Activated CD8-positive, alpha-beta memory T cell treated with anti-CD3 and anti-CD28 coated beads for 24 hours (primary cell): ENCODE measurements at regions not wholly inside any gene's neighbourhood (a gene's known extent, or its start where the extent isn't known, plus 50 kb on each side); places are given as distances from the start of the nearest gene placed in this dataset.
"Not testable (repeated sequence)": the region's sequence is repeated elsewhere in the genome, so short reads cannot be mapped to it uniquely, and the experiment has no call there.

Experiments used
- DNase-seq: peaks from one replicate; pipeline ENCODE4 v3.0.0-alpha.2; 2020

GRCh38 chr2:58502931-58503330, 261.8 kb upstream of the FANCL start:
- DNase-seq = no peak

DNA sequence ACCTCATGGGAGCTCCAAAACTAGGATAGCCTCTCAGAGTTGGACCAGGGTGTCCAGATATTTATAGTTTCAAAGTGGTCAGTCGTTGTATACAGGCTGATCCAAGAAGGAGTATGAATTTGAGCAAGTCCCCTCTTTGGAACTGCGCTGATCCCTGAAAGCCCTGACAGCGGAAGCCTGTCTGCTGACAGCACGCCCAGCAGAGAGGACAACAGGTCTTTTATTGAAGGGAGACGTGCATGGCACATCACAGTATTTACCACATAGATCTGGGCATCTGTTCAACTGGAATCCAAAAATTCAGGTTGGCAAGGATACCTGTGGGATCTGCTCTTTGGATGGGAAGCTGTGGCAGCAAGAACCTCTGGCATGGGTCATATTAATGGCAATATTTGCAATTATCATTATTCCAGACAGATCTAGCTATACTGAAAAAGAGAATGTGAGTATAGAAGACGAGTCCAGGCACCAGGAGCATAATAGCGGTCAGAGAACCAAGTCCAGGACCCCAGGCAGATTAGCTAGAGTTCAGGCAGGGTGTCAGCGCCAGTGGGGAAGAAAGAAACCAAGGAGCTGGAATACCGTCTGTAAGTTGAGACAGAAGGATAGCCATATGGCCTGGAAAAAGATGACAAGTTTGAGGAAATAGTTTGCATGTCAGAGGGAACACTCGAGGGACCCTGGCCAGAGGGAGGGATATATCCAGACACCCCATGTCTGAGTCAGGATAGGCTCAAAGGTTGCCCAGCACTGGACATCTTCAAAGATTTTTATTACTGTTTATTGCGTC, 260.4 kb upstream of the FANCL start:
- no peak for DNase-seq

GRCh38 chr2:58497168-58497567, 256.0 kb upstream of the FANCL start:
- DNase-seq = no peak

DNA sequence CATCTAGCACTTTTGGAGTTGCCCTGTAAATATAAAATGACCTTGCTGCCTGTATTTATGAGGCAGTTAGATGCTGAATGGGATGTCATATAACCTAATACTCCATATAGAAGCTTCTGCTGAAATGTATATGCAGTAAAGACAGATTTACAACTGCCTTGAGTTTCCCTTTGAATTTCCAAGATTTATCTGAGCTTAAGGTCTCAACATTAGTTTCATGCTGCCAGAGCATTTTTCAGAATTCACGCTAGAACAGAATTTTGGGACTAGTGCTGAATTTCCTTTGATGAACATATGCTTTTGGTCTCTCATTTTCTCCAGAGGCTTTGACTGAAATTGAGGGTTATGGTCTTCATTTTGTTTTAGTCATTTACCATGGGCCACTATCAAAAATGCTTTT, 254.7 kb upstream of the FANCL start:
- DNase-seq = no peak

- no peak for DNase-seq
Measured at GRCh38 chr2:58494071-58494501, 253.0 kb upstream of the FANCL start.

DNA sequence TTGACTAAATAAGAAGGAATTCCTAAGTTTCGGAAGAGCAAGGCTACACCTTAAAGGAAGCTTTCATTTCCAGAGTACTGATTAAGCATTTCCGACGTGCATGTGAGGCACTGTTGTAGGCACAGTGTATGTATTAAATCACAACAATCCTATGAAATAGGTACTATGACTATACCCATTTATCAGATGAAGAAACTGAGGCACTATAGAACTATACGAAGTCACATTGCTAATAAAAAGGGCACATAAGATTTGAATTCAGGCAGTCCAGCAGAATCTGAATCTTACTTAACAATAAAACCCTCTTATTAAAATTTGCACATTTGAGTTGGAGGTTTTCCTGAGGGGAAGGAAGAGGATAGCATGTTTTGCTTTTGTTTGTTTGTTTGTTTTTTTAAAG, 243.5 kb upstream of the FANCL start:
- DNase-seq = no peak

GRCh38 chr2:58484221-58484620, 243.1 kb upstream of the FANCL start:
- no peak for DNase-seq

- DNase-seq = no peak
Measured at GRCh38 chr2:58483307-58483706, 242.2 kb upstream of the FANCL start.

DNA sequence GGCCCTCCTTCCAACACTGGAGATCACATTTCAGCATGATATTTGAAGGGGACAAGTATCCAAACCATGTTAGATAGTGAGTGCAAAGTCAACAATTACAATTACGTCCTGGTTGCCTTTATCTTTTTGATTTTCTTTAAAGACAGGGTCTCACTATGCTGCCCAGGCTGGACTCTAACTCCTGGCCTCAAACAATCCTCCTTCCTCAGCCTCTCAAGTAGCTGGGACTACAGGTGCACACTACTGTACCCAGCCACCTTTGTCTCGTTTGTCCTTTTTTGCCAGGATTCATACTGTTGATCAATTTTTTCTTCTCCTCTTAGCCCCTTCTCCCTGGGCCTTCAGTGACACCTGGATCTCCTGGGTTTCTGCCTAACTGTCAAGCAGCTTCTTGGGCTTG, 240.5 kb upstream of the FANCL start:
- DNase-seq = no peak

DNA sequence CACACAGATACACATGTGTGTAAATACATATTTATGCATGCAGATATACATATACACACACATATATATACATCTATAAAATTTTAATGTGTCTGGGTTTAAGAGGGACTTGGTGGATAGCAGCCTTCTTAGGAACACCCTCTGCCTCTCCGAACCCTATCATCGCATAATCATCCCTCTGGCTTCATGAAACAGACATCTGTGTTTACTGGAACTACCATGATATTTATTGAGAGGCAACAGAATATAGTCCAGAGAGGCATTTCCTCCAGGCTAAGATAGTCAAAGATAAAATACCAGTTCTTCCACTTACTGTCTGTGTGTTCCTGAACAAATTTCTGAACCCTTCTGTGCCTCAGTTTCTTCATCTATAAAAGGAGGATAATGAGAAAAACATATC, 239.0 kb upstream of the FANCL start:
- DNase-seq = no peak

DNA sequence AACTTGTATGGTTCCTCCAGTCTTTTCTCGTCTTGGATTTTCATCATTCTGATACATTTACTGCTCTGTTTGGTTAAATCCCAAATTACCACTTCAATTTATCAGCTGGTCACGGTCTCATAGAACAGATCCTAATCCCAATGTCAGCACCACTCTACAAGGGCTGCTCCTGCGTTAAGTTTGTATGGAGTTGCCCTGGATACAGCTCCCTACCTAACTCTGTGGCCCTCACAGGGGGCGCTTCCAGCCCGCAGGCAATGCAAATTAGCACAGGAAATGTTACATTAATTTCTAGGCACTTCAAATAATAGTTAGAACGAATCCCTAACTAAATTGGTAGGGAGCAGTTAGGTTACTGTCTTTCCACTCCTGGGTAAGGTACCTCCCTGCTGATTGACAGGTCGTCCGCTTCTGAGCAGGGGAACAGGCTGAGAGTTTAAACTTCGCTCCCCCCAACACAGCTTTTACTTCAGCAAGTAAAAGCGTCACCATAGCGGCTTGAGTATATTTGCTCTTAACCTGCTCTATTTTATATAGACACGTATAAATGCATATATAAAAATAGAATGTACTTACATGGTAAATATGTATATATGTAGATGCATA, 238.5 kb upstream of the FANCL start:
- no peak for DNase-seq

DNA sequence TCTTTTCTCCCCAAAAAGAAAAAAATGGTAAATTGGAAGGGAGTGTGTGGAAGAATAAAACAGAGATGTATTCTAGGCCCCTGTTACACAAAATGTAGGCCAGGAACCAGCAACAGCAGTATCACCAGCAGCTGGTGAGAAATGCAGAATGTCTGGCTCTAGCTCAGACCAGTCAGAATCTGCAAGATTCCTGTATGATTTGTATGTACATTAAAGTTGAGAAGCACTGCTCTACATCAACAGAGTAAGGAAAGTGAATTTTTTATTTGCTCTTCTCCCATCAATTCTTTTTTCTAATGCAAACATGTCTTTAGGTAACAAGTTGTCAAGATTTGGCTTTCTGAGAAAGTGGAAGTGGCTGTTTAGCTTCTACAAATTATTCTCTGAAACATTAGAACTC, 235.4 kb upstream of the FANCL start:
- DNase-seq = no peak

DNA sequence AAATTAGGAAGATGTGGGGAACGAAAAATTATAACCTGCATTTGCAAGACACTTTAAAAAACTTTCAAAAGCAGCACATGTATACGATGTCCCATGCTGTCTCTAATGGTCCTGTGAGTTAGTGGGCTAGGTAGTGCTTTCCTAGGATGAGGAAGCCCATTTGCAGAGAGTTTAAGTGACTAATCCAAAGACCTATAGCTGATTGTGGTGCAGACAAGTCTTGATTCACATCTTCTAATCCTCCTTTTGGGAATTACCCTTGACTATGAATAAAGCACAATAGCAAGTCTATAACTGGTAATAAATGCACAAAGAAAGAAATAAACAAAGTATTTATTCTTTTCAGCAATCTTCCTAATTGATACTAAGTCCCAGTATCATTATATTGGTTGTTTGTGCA, 234.6 kb upstream of the FANCL start:
- DNase-seq = no peak

DNA sequence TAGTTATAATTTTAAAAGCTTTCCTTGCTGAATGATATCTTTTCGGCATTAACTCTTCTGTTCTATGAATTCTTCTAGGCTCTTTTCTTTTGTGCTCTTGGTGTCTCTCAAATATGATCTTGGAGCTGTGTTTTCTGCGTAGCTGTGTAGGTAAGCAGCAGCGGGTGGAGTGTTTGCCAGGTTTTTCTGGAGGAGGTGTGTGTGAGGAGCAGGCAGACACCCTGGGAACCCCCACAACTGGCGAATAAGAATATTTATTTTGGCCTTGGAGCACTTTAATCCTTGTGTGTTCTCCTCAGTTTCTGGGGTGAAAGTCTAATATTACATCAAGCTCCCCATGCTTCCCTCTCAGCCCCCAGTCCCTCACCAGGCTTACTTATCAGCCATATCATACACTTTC, 232.0 kb upstream of the FANCL start:
- no peak for DNase-seq

- DNase-seq = no peak
Measured at GRCh38 chr2:58466804-58467203, 225.7 kb upstream of the FANCL start.

GRCh38 chr2:58466021-58466420, 224.9 kb upstream of the FANCL start:
- DNase-seq = not testable (repeated sequence)

DNA sequence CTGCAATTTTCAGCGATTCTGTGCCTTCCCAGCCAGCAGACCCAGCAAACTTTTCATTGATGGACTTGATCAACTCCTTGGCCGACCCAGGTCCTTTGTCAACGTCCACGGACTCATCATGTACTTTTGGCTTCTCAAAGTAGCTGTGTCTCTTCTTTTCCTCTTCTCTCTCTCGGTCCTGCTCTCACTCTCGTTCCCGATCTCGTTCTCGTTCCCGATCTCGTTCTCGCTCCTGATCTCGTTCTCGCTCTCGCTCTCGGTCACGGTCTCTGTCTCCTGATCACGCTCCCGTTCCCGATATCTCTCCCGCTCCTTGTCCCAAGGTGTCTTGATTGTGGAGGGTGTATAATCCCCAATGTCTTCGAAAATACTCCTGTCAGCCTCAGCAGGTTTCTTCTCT, 219.5 kb upstream of the FANCL start:
- DNase-seq = no peak

DNA sequence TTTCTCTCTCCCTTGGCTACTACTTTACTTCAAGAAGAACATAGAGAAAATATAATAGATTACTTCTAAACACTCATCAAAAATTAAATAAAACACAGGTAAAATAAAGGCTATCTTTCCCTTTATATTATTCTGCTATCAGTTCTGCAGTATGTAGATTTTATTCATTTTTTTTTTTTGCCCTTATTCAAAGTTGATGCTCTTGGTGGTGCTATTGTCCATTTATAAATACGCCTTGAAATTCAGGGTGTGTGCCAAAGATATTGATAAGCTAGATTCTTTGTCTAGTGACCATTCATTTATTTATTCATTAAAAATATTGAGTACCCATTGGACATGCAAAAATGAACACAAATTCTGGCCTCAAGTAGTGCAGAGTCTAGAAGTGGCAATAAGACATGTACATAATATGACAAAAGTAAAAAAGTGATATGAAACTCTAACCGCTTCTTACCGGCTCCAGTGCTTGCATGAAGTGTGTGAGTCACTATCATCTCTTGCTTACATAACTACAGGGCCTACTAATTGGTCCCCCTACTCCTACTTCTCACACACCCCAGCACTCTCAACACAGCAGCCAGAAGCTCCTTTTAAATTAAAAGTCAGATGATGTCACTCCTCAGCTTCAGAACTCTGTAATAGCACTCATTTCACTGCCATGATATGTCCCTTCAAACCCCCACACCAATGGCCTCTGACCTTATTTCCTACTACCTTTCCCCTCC, 208.3 kb upstream of the FANCL start:
- DNase-seq = no peak

DNA sequence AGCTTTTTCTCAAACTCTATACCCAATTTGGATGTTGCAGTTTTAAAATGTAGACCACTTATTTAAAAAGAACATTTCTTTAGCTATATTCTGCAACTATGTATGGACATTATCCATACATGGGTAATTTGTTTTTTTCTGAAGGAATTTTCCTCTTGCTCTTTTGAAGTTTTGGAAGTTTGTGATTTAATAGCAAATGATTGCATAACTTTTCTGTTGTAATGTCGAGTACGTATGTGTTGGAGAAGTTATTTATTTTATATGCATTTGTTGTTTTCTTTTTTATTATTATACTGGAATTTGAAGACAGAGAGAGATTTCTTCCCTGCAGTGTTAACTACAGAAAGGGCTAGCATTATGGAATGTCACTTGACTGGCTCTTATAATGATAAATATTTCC, 207.7 kb upstream of the FANCL start:
- DNase-seq = no peak

GRCh38 chr2:58448065-58448507, 207.0 kb upstream of the FANCL start:
- no peak for DNase-seq

DNA sequence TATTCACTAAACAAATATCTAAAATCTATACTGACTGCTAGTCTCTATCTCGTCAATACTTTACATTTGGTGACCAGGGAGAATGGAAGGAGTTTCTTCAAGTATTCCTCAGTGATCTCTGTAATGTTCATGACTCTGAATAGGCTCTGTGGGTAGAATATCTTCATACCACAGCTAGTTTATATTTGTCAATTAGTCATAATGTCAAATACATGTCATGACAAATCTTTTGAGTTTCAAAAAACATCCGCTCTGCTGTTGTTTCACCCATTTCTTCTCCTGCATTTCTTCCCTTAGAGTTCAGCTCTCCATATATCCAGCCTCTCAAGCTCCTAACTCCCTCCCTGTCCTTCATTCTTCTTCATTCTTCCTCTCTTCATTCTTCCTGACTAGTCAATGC, 206.5 kb upstream of the FANCL start:
- DNase-seq = no peak

GRCh38 chr2:58441643-58442042, 200.5 kb upstream of the FANCL start:
- DNase-seq = no peak

DNA sequence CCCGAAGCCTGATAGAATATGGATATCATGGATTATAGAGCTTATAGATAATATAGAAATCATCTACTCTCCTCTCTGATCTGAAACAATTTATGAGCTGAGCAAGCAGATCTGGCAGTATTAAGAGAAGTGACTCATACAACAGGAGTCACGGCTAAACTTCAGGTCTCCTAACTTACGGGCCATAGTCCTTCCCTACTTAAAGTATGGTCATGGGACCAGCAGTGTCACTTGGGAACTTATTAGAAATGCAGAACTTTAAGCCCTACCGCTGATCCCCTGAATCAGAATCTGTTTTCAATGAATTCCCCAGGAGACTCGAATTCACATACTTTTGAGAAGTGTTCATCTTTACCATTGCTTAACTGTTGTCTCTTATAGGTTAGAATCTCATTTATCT, 195.7 kb upstream of the FANCL start:
- DNase-seq = no peak

- DNase-seq = no peak
Measured at GRCh38 chr2:58435246-58435645, 194.1 kb upstream of the FANCL start.
